SK-N-SH (cell line): ENCODE measurements at regions not wholly inside any gene's neighbourhood (a gene's known extent, or its start where the extent isn't known, plus 50 kb on each side); places are given as distances from the start of the nearest gene placed in this dataset.

Source experiments
- CTCF ChIA-PET: fragments of 300-600, 350-600 bp; formaldehyde crosslinking; extraction: SDS; loops from one replicate; lab custom pipeline; 2021; lab: Yijun Ruan, JAX
- POLR2A ChIA-PET: fragments of 350-600 bp; sonication (Branson Sonifier 250); formaldehyde crosslinking; extraction: SDS; loops from one replicate; lab custom pipeline; 2020; ENCODE audit warnings: antibody characterized with exemption, inconsistent platforms; lab: Yijun Ruan, JAX
- DNase-seq: peaks from one replicate; pipeline ENCODE4 v3.0.0; 2012
- H2AFZ ChIP-seq: fragments of 200-600 bp; sonication (generic); 2 replicates; pipeline ENCODE4 v1.8.1; 2016; ENCODE audit warnings: antibody characterized with exemption, mild to moderate bottlenecking, low read depth
- H3F3A ChIP-seq: fragments of 200-600 bp; sonication (generic); replicated peaks from 2 replicates; pipeline ENCODE3; 2016; ENCODE audit warnings: antibody characterized with exemption, mild to moderate bottlenecking; ENCODE audit not compliant: insufficient read depth
- H3K27ac ChIP-seq, 2 experiments: fragments of 200-500 bp in 1 of 2; fragments of 200-600 bp in 1 of 2; sonication (Bioruptor generic) in 1 of 2; sonication (generic), shearing (Covaris generic) in 1 of 2; 2 replicates each; pipeline versions ENCODE4 v1.5.1 to v1.6.1; 2014 to 2016; ENCODE audit warnings: low read depth in 2 of 2, inconsistent platforms in 1 of 2, low read length in 1 of 2, mild to moderate bottlenecking in 1 of 2, mixed read lengths in 1 of 2
- H3K27me3 ChIP-seq: fragments of 200-600 bp; sonication (generic), shearing (Covaris generic); 2 replicates; pipeline ENCODE4 v1.6.1; 2016; ENCODE audit warnings: mixed run types; ENCODE audit not compliant: insufficient read depth
- H3K36me3 ChIP-seq, 2 experiments: fragments of 200-500 bp in 1 of 2; fragments of 200-600 bp in 1 of 2; sonication (Bioruptor generic) in 1 of 2; sonication (generic) in 1 of 2; replicated peaks in 1 of 2; 2 replicates each; pipeline versions ENCODE3 to v1.5.1; 2014 to 2016; ENCODE audit warnings: low read length in 1 of 2, mild to moderate bottlenecking in 1 of 2; ENCODE audit not compliant: insufficient read depth in 2 of 2, control insufficient read depth in 1 of 2
- H3K4me1 ChIP-seq, 2 experiments: fragments of 200-500 bp in 1 of 2; fragments of 200-600 bp in 1 of 2; sonication (Bioruptor generic) in 1 of 2; sonication (generic), shearing (Covaris generic) in 1 of 2; 2 replicates each; pipeline versions ENCODE4 v1.5.1 to v1.6.1; 2014 to 2016; ENCODE audit warnings: low read depth in 1 of 2, low read length in 1 of 2, mixed run types in 1 of 2; ENCODE audit not compliant: insufficient read depth in 2 of 2, control insufficient read depth in 1 of 2
- H3K4me2 ChIP-seq: fragments of 200-600 bp; sonication (generic), shearing (Covaris generic); 2 replicates; pipeline ENCODE4 v1.6.1; 2017; ENCODE audit warnings: mixed run types
- H3K4me3 ChIP-seq, 2 experiments: fragments of 200-500 bp in 1 of 2; fragments of 200-600 bp in 1 of 2; sonication (Bioruptor generic) in 1 of 2; sonication (generic), shearing (Covaris generic) in 1 of 2; 2 replicates each; pipeline versions ENCODE4 v1.5.1 to v1.8.1; 2014 to 2016; ENCODE audit warnings: low read depth in 2 of 2, inconsistent platforms in 1 of 2, low read length in 1 of 2, mild to moderate bottlenecking in 1 of 2, mixed read lengths in 1 of 2, moderate library complexity in 1 of 2
- H3K79me2 ChIP-seq: fragments of 200-600 bp; sonication (generic); 2 replicates; pipeline ENCODE4 v1.8.1; 2017; ENCODE audit warnings: mild to moderate bottlenecking; ENCODE audit not compliant: insufficient read depth
- H3K9ac ChIP-seq: fragments of 200-600 bp; sonication (generic); 2 replicates; pipeline ENCODE4 v1.6.1; 2017; ENCODE audit warnings: mixed run types
- H3K9me2 ChIP-seq: fragments of 200-600 bp; sonication (generic); 2 replicates; pipeline ENCODE4 v1.6.1; 2017; ENCODE audit warnings: mixed run types
- H3K9me3 ChIP-seq: fragments of 200-600 bp; sonication (generic); 2 replicates; pipeline ENCODE4 v1.6.1; 2017; ENCODE audit warnings: mixed run types, mild to moderate bottlenecking, moderate library complexity
- H4K20me1 ChIP-seq: fragments of 200-600 bp; sonication (generic); 2 replicates; pipeline ENCODE4 v1.6.1; 2017; ENCODE audit warnings: mild to moderate bottlenecking, mixed run types; ENCODE audit not compliant: insufficient read depth
- CHD2 ChIP-seq: fragments of 150-350 bp; IDR thresholded peaks from 2 replicates; pipeline ENCODE4 v1.6.1; 2018; ENCODE audit warnings: low read length; ENCODE audit not compliant: partially characterized antibody
- EP300 ChIP-seq, 2 experiments: IDR thresholded peaks; 2 replicates each; pipeline versions ENCODE4 v1.4.0 to v1.6.1; 2012; ENCODE audit warnings: borderline replicate concordance in 1 of 2, low read depth in 1 of 2, low read length in 1 of 2
- EZH2phosphoT487 ChIP-seq: fragments of 200-600 bp; sonication (generic); IDR thresholded peaks from 2 replicates; pipeline ENCODE4 v1.6.1; 2017; ENCODE audit warnings: low read depth, mixed run types, mild to moderate bottlenecking, antibody characterized with exemption, moderate library complexity, borderline replicate concordance
- FOXM1 ChIP-seq: IDR thresholded peaks from 2 replicates; pipeline ENCODE4 v1.4.0; 2012; ENCODE audit warnings: low read depth, mild to moderate bottlenecking
- GABPA ChIP-seq: IDR thresholded peaks from 2 replicates; pipeline ENCODE4 v1.4.0; 2012; ENCODE audit warnings: low read depth, mild to moderate bottlenecking
- GATA2 ChIP-seq: sonication (generic); formaldehyde crosslinking; IDR thresholded peaks from 2 replicates; pipeline ENCODE4 v1.5.0; 2020; ENCODE audit warnings: mild to moderate bottlenecking, missing genetic modification reagents
- JUND ChIP-seq: IDR thresholded peaks from 2 replicates; pipeline ENCODE4 v1.4.0; 2012
- MAX ChIP-seq: IDR thresholded peaks from 2 replicates; pipeline ENCODE4 v1.4.0; 2012; ENCODE audit warnings: low read depth
- NFIC ChIP-seq: IDR thresholded peaks from 2 replicates; pipeline ENCODE4 v1.4.0; 2012; ENCODE audit warnings: borderline replicate concordance
- PBX3 ChIP-seq: IDR thresholded peaks from 2 replicates; pipeline ENCODE4; 2012
- RCOR1 ChIP-seq: fragments of 150-350 bp; IDR thresholded peaks from 2 replicates; pipeline ENCODE4 v1.6.1; 2017; ENCODE audit warnings: antibody characterized with exemption, low read length
- REST ChIP-seq: IDR thresholded peaks from 2 replicates; pipeline ENCODE4 v1.6.1; 2012; ENCODE audit warnings: mild to moderate bottlenecking, low read depth, low read length, moderate library complexity
- RFX5 ChIP-seq: IDR thresholded peaks from 2 replicates; pipeline ENCODE4 v1.6.1; 2012; ENCODE audit warnings: mild to moderate bottlenecking, improper control_type of control experiment, low read length
- SIN3A ChIP-seq: IDR thresholded peaks from 2 replicates; pipeline ENCODE4 v1.6.1; 2012; ENCODE audit warnings: low read depth, mild to moderate bottlenecking, low read length, moderate library complexity, borderline replicate concordance
- SMC3 ChIP-seq: IDR thresholded peaks from 2 replicates; pipeline ENCODE4 v1.6.1; 2012; ENCODE audit warnings: low read depth, low read length, improper control_type of control experiment
- TCF12 ChIP-seq: IDR thresholded peaks from 2 replicates; pipeline ENCODE4 v1.4.0; 2012
- USF1 ChIP-seq: IDR thresholded peaks from 2 replicates; pipeline ENCODE4 v1.4.0; 2012; ENCODE audit warnings: low read depth, borderline replicate concordance
- USF2 ChIP-seq: fragments of 150-350 bp; IDR thresholded peaks from 2 replicates; pipeline ENCODE4 v1.6.1; 2017; ENCODE audit warnings: antibody characterized with exemption, low read length, low read depth, borderline replicate concordance
- YY1 ChIP-seq: IDR thresholded peaks from 2 replicates; pipeline ENCODE4 v1.4.0; 2012; ENCODE audit warnings: low read depth, mild to moderate bottlenecking
- WGBS: methylation state at CpG from one replicate; pipeline ENCODE4 v1.1.6; 2017; ENCODE audit warnings: low lambda C conversion rate; 5-methylcytosine and 5-hydroxymethylcytosine counted together

- no peaks in the 10 kb centered on the region for H3K4me1 ChIP-seq
- H3K4me2 ChIP-seq = no peak overlapping the region
- ChIA-PET CTCF (no interaction called here), POLR2A (no interaction called here)
- no peaks in the 10 kb centered on the region for H3K36me3 ChIP-seq
- WGBS = 15% methylated on average over 2 of the region's 2 CpGs
- H3K79me2 ChIP-seq = no peaks in the 10 kb centered on the region
- H3F3A ChIP-seq = no peaks in the 10 kb centered on the region
- H3K27me3 ChIP-seq = no peaks in the 10 kb centered on the region
- no peaks in the 10 kb centered on the region for H3K9me3 ChIP-seq
- no peaks in the 10 kb centered on the region for H3K9me2 ChIP-seq
- no peak overlapping the region for H3K27ac ChIP-seq
- no peak for TF ChIP-seq RCOR1
- no peak for TF ChIP-seq EP300 (IDR thresholded peaks at IDR 0.05; ENCODE audit: borderline replicate concordance in 1 of 2, low read depth in 1 of 2, low read length in 1 of 2)
- no peak for TF ChIP-seq EZH2phosphoT487
- TF ChIP-seq PBX3 = no peak
- no peak overlapping the region for H3K9ac ChIP-seq
- no peak overlapping the region for H3K4me3 ChIP-seq
- H4K20me1 ChIP-seq = no peaks in the 10 kb centered on the region
- no peak for DNase-seq
- H2AFZ ChIP-seq = no peak overlapping the region
Measured at GRCh38 chr5:158621391-158621790, 478.3 kb downstream of the EBF1 start.

GRCh38 chr5:158619083-158619788 is 480.5 kb downstream of the EBF1 start:
- Histone ChIP-seq H3K27me3 (no peaks in the 10 kb centered on the region), H3K4me1 (no peaks in the 10 kb centered on the region), H4K20me1 (no peaks in the 10 kb centered on the region), H3K4me3 (no peak overlapping the region), H3K79me2 (no peaks in the 10 kb centered on the region), H3K9ac (no peak overlapping the region), H2AFZ (no peak overlapping the region), H3F3A (no peaks in the 10 kb centered on the region), H3K27ac (no peak overlapping the region), H3K36me3 (no peaks in the 10 kb centered on the region), H3K9me3 (no peaks in the 10 kb centered on the region), H3K4me2 (no peak overlapping the region), H3K9me2 (no peaks in the 10 kb centered on the region)
- TF ChIP-seq NFIC = no peak
- TF ChIP-seq SMC3 = no peak
- no peak for TF ChIP-seq GABPA
- no peak for TF ChIP-seq YY1
- TF ChIP-seq FOXM1 = no peak
- no peak for TF ChIP-seq USF2
- no peak for TF ChIP-seq RCOR1
- TF ChIP-seq JUND = no peak
- TF ChIP-seq REST = no peak
- no peak for TF ChIP-seq TCF12
- TF ChIP-seq PBX3 = no peak
- no peak for TF ChIP-seq RFX5
- no peak for TF ChIP-seq SIN3A
- no peak for TF ChIP-seq GATA2
- no peak for TF ChIP-seq EP300 (IDR thresholded peaks at IDR 0.05; ENCODE audit: borderline replicate concordance in 1 of 2, low read depth in 1 of 2, low read length in 1 of 2)
- no peak for TF ChIP-seq MAX
- no peak for TF ChIP-seq CHD2
- TF ChIP-seq USF1 = no peak
- DNase-seq = no peak
- CTCF ChIA-PET = interaction anchor here (0.6 to 1.7 kb wide), 4 partner anchors 30 to 876 kb away, joined by 3 to 5 read pairs (median 3); partner anchors contain the start of gene LSM11
- 0% methylated on average over 3 of the region's 3 CpGs for WGBS
- POLR2A ChIA-PET = no interaction called here
